Astrocyte of the spinal cord (primary cell): ENCODE measurements at regions not wholly inside any gene's neighbourhood (a gene's known extent, or its start where the extent isn't known, plus 50 kb on each side); places are given as distances from the start of the nearest gene placed in this dataset.

Experiments used
- DNase-seq: peaks from one replicate; pipeline ENCODE4 v3.0.0; 2011; ENCODE audit warnings: low read depth, low spot score
- H3K4me3 ChIP-seq: 2 replicates; pipeline ENCODE4 v1.5.1; 2011; ENCODE audit warnings: low read depth, mild to moderate bottlenecking, low read length, moderate library complexity
- in situ Hi-C: cut with HindIII; loops from 2 replicates; pipeline ENCODE4 v1.10.0; 2017; ENCODE audit warnings: low sequenced_read_pairs
- TF ChIP-seq, protein P1 (sequence below): IDR thresholded peaks from 2 replicates; pipeline ENCODE4 v1.5.1; 2012; ENCODE audit warnings: low read depth, mild to moderate bottlenecking, low read length, inconsistent platforms

DNA sequence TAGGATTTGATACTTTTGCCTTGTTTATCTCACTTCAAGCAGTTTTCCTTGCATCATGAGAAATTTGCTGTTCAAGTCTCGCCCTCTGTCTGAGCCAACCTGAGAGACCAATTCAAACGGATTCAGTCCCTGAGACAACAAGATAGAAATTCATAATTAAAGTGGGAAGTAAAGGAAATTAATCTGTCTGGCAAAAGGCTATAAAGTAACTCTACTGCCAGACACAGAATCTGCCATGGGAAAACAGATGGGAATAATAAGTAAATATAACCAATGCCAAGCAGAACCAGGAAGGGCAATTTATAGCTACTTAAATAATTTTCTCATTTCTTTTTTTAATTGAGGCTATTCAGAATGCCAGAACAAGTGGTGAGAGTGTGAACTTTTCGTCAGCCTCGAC lies 239.6 kb downstream of the TFAP2C start:
- in situ Hi-C loops, result no loop called here
- TF ChIP-seq, protein P1, sequence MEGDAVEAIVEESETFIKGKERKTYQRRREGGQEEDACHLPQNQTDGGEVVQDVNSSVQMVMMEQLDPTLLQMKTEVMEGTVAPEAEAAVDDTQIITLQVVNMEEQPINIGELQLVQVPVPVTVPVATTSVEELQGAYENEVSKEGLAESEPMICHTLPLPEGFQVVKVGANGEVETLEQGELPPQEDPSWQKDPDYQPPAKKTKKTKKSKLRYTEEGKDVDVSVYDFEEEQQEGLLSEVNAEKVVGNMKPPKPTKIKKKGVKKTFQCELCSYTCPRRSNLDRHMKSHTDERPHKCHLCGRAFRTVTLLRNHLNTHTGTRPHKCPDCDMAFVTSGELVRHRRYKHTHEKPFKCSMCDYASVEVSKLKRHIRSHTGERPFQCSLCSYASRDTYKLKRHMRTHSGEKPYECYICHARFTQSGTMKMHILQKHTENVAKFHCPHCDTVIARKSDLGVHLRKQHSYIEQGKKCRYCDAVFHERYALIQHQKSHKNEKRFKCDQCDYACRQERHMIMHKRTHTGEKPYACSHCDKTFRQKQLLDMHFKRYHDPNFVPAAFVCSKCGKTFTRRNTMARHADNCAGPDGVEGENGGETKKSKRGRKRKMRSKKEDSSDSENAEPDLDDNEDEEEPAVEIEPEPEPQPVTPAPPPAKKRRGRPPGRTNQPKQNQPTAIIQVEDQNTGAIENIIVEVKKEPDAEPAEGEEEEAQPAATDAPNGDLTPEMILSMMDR, result no peak
- no peak for DNase-seq
- H3K4me3 ChIP-seq, result no peak overlapping the region

DNA sequence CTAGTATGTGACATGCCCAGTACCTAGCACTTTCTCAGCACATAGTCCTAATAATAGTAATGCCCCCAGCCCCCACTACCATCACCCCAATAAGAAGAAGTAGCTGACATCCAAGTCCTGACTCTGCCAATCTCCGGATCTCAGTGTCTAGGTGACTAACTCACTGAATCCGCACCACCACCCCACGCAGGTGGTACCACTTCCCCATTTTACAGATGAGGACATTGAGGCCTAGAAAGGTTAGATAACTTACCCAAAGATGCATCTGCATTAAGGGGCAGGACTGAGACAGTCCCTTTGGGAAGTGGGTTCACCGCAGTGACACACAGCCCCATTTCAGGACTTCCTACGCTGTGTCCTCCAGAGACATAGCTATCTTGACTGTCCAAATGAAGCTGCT lies 241.2 kb downstream of the TFAP2C start:
- in situ Hi-C loops, result no loop called here

DNA sequence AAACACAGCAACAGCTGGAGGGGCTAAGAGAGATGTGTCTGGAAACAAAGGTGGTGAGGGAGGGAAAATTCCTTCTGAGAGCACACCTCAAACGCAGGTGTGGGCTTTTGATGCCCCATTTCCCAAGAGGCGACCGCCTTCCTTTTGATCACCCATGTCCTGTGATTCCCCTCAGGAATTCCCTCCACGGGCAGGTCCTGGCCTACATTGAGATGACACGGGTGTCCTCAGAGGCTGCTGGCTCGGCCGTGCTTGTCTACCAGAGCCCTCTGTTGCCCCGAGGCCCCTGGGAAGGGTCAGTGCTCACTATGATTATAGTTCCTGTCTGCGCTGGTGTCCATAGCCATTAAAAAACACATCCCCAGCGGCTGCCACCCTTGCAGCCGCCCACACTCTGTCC lies 242.6 kb downstream of the TFAP2C start:
- no peak overlapping the region for H3K4me3 ChIP-seq
- in situ Hi-C loops, result no loop called here
- no peak for DNase-seq
- TF ChIP-seq, protein P1, result no peak

More for the DNA sequence above, 241.2 kb downstream of the TFAP2C start:
- DNase-seq, result no peak
- TF ChIP-seq, protein P1, result no peak
- no peak overlapping the region for H3K4me3 ChIP-seq

DNA sequence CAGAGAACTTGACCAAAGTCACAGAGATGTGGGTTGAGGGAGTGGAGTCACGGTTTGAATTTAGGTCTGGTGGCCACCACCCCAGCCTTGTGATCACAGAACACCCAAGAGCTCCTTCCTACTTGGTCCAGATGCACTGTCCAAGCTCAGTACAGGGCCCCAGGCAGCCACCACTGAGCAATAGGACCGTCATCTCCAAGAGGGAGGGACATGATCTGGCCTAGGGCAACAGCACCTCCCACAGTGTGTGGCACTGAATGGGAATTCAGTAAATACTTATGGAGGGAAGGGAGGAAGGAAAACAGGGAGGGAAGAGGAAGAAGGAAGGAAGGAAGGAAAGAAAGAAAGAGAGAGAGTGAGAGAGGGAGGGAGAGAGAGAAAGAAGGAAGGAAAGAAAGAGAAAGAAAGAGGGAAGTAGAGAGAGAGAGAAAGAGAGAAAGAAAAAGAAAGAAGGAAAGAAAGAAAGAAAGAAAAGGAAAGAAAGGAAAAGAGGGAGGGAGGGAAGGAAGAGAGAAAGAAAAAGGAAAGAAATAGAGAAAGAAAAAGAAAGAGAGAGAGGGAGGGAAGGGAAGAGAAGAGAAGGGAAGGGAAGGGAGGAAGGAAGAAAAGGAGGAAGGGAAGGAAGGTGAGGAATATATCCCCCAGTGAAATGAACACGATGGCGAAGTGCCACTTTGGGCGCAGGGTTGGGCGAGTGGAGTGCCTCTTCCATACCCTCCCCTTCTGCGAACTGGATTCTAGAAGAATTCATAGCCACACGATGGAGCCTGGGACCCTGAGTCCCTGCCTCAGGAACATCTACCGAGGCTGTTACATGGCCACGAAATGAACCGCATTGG lies 243.7 kb downstream of the TFAP2C start:
- TF ChIP-seq, protein P1, result no peak
- DNase-seq, result no peak
- in situ Hi-C loops, result no loop called here
- no peak overlapping the region for H3K4me3 ChIP-seq

DNA sequence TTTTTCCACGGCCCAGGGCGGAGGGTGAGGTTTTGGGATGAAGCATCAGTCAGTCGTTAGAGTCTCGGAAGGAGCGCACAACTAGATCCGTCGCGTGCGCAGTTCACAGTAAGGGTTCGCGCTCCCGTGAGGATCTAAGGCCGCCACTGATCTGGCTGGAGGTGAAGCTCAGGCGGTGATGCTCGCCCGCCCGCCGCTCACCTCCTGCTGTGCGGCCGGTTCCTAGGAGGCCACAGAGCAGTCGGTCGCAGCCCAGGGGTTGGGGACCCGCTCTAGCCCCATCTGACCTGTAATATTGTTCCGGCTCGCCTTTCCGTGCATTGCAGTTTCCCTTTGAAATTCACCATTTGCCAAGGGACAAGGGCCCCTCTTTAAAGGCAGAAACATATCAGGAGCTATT lies 244.7 kb downstream of the TFAP2C start:
- TF ChIP-seq, protein P1, result no peak
- in situ Hi-C loops, result no loop called here
- DNase-seq, result no peak
- no peak overlapping the region for H3K4me3 ChIP-seq

DNA sequence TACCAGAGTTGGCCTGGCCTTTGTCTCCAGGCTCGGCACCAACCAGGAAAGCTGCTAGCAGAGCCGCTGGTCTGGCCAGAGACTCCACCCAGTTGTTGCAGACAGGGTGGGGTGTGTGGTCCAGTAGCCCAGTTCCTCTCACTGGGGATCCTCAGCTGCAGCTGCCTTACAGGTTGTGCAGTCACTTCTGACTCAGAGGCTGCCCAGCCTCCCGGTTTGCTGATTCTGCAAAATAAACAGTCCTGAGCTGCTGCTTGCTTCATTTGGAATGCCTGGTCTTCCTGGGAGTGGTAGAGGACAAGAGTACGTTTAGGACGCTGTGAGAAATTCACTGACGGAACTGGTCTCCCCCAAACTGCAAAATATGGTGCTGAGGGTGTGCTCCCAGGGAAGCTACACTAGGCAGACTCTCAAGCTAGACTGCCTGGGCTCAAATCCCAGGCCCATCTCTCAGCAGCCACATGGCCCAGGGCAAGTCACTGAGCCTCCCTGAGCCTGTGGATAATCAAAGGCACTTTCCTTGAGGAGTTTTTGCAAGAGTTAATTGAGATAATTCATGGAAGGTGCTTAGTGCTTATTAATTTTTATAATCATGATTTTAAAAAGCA lies 246.1 kb downstream of the TFAP2C start:
- in situ Hi-C loops, result no loop called here
- DNase-seq, result peak; percentile 91
- TF ChIP-seq, protein P1, result no peak
- no peak overlapping the region for H3K4me3 ChIP-seq
